Chondrocyte (in vitro differentiated cells): ENCODE measurements at regions not wholly inside any gene's neighbourhood (a gene's known extent, or its start where the extent isn't known, plus 50 kb on each side); places are given as distances from the start of the nearest gene placed in this dataset.

Experiments
- DNase-seq: peaks from one replicate; pipeline ENCODE4 v3.0.0; 2021; ENCODE audit warnings: mixed read lengths, low spot score
- H3K27ac Mint-ChIP-seq: one replicate; pipeline ENCODE4 v1.8.0; 2021; ENCODE audit warnings: mild to moderate bottlenecking, moderate library complexity, mixed read lengths; ENCODE audit not compliant: unreplicated experiment
- H3K27me3 Mint-ChIP-seq: 2 replicates; pipeline ENCODE4 v1.8.0; 2021; ENCODE audit warnings: low read depth, mixed read lengths
- H3K36me3 Mint-ChIP-seq: 2 replicates; pipeline ENCODE4 v1.8.0; 2021; ENCODE audit warnings: low read depth, mixed read lengths
- H3K4me1 Mint-ChIP-seq: 2 replicates; pipeline ENCODE4 v1.8.0; 2021; ENCODE audit warnings: low read depth, mild to moderate bottlenecking, mixed read lengths
- H3K4me3 Mint-ChIP-seq: one replicate; pipeline ENCODE4 v1.8.0; 2021; ENCODE audit warnings: mild to moderate bottlenecking, moderate library complexity, mixed read lengths; ENCODE audit not compliant: unreplicated experiment
- H3K9me3 Mint-ChIP-seq: 2 replicates; pipeline ENCODE4 v1.8.0; 2021; ENCODE audit warnings: low read depth, mixed read lengths
- CTCF ChIP-seq: fragments of 200-600 bp; sonication (generic); IDR thresholded peaks from 2 replicates; pipeline ENCODE4 v1.5.0; 2021; ENCODE audit warnings: antibody characterized with exemption, mild to moderate bottlenecking, moderate library complexity

DNA sequence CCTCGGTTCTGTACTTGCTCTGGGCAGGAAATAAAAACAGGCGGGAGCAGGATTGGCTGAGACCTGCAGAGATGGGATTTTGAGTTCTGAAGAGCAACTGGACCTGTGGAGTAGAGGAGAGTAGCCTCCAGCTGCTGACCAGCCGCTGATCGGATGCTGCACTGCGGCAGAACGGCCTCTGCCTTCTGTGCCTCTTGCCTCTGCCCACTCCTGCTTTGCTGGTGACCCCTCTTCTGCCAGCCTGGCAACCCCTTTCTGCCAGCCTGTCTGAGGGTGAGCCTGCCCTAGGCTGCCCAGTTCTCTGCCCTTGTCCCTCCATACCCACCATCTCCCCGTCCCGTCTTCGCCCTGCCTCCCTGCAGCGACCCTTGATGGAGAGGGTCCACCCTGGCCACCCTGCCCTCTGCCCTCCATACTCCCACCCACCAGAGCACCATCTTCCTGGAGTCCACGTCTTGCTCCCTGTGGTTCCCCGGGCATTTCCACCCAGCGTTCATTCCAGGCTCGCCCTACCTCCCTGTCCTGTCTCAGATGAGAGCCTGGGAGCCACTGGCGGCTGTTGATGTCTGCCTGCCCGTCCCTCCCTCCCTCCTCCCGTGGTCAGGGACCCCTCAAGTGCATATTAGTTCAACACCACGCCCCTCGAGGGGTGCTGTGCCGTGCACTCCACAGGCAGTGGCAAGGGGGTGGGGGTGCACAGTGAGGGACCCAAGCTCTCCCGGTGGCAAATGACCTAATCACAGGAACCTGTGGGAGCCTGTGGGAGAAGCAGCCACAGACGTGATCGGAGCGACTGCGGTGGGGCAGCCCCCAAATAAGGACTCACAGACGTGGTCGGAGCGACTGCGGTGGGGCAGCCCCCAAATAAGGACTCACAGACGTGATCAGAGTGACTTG is 863.3 kb downstream of the TBC1D22A start:
- no peak for TF ChIP-seq CTCF
- Mint-ChIP-seq H3K36me3 (no peaks in the 10 kb centered on the region), H3K4me1 (no peaks in the 10 kb centered on the region), H3K4me3 (no peak overlapping the region), H3K27ac (no peak overlapping the region), H3K9me3 (peaks cover 9% of the 10 kb centered on the region), H3K27me3 (no peaks in the 10 kb centered on the region)
- no peak for DNase-seq

- Mint-ChIP-seq H3K27ac (no peak overlapping the region), H3K36me3 (no peaks in the 10 kb centered on the region), H3K27me3 (no peaks in the 10 kb centered on the region), H3K4me3 (no peak overlapping the region), H3K4me1 (no peaks in the 10 kb centered on the region), H3K9me3 (peaks cover 8% of the 10 kb centered on the region)
- no peak for TF ChIP-seq CTCF
- DNase-seq, result no peak
These were observed 862.5 kb downstream of the TBC1D22A start for GRCh38 chr22:47625013-47625385.

- DNase-seq, result no peak
- Mint-ChIP-seq H3K27ac (no peak overlapping the region), H3K36me3 (no peaks in the 10 kb centered on the region), H3K4me1 (no peaks in the 10 kb centered on the region), H3K27me3 (no peaks in the 10 kb centered on the region), H3K9me3 (peaks cover 8% of the 10 kb centered on the region), H3K4me3 (no peak overlapping the region)
- no peak for TF ChIP-seq CTCF
These were observed 862.0 kb downstream of the TBC1D22A start for GRCh38 chr22:47624252-47625012.

DNA sequence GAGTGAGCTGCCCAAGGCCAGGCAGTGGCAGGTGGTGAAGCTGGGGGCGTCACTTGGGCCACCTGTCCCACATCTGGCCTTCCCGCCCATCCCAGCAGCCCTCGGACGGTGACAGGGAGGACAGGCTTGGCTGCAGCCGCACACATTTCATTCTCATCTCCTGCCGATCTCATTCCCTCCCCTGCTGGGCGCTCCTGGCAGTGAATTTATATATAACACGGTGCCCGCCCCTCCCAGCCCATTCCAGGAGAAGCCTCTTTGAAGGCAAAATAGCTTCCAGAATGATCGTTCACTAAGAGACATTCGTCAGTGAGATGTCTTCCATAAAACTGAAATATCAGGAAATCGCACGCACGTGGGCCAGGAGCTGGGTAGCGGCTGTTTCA is 861.3 kb downstream of the TBC1D22A start:
- no peak for DNase-seq
- no peaks in the 10 kb centered on the region for H3K4me1 Mint-ChIP-seq
- H3K27me3 Mint-ChIP-seq, result no peaks in the 10 kb centered on the region
- no peak for TF ChIP-seq CTCF
- H3K9me3 Mint-ChIP-seq, result peaks cover 8% of the 10 kb centered on the region
- no peak overlapping the region for H3K4me3 Mint-ChIP-seq
- no peaks in the 10 kb centered on the region for H3K36me3 Mint-ChIP-seq
- H3K27ac Mint-ChIP-seq, result no peak overlapping the region

- Mint-ChIP-seq H3K27ac (no peak overlapping the region), H3K9me3 (peaks cover 8% of the 10 kb centered on the region), H3K4me1 (no peaks in the 10 kb centered on the region), H3K27me3 (no peaks in the 10 kb centered on the region), H3K36me3 (no peaks in the 10 kb centered on the region), H3K4me3 (no peak overlapping the region)
- peak; percentile 79 for DNase-seq
- TF ChIP-seq CTCF, result no peak
These were observed 860.8 kb downstream of the TBC1D22A start for GRCh38 chr22:47623066-47623762.
